Cardiac muscle cell (in vitro differentiated cells and primary cell): ENCODE measurements at regions not wholly inside any gene's neighbourhood (a gene's known extent, or its start where the extent isn't known, plus 50 kb on each side); places are given as distances from the start of the nearest gene placed in this dataset.

ENCODE experiments used
- DNase-seq, 2 donors: peaks; one replicate each; pipeline versions ENCODE4 v3.0.0 to v3.0.0-alpha.2; 2010 to 2017; ENCODE audit warnings: low read depth in 1 of 2, low spot score in 1 of 2
- H3K27ac ChIP-seq: fragments of 200-600 bp; sonication (generic); 2 replicates; pipeline ENCODE4 v1.5.1; 2016
- H3K27me3 ChIP-seq: fragments of 200-600 bp; sonication (generic); 2 replicates; pipeline ENCODE4 v1.6.0; 2016; ENCODE audit warnings: control low read depth
- H3K36me3 ChIP-seq: fragments of 200-600 bp; sonication (generic); 2 replicates; pipeline ENCODE4 v1.5.1; 2016; ENCODE audit warnings: control low read depth
- H3K4me1 ChIP-seq: fragments of 200-600 bp; sonication (generic); 2 replicates; pipeline ENCODE4 v1.8.1; 2017; ENCODE audit warnings: low read depth, mild to moderate bottlenecking, mixed run types
- H3K4me3 ChIP-seq: fragments of 200-600 bp; sonication (generic); 2 replicates; pipeline ENCODE4 v1.5.1; 2016; ENCODE audit warnings: mild to moderate bottlenecking
- H3K9me3 ChIP-seq: fragments of 200-600 bp; sonication (generic); 2 replicates; pipeline ENCODE4 v1.5.1; 2017; ENCODE audit warnings: low read depth, mild to moderate bottlenecking, control low read depth
- TF ChIP-seq, protein P1 (sequence below): IDR thresholded peaks from 2 replicates; pipeline ENCODE4 v1.5.1; 2012; ENCODE audit warnings: low read depth, mild to moderate bottlenecking, low read length

- H3K4me3 ChIP-seq: no peak overlapping the region
- DNase-seq: peak in 1 of 2 donors; percentile 31
- TF ChIP-seq, protein P1, sequence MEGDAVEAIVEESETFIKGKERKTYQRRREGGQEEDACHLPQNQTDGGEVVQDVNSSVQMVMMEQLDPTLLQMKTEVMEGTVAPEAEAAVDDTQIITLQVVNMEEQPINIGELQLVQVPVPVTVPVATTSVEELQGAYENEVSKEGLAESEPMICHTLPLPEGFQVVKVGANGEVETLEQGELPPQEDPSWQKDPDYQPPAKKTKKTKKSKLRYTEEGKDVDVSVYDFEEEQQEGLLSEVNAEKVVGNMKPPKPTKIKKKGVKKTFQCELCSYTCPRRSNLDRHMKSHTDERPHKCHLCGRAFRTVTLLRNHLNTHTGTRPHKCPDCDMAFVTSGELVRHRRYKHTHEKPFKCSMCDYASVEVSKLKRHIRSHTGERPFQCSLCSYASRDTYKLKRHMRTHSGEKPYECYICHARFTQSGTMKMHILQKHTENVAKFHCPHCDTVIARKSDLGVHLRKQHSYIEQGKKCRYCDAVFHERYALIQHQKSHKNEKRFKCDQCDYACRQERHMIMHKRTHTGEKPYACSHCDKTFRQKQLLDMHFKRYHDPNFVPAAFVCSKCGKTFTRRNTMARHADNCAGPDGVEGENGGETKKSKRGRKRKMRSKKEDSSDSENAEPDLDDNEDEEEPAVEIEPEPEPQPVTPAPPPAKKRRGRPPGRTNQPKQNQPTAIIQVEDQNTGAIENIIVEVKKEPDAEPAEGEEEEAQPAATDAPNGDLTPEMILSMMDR: no peak
- H3K36me3 ChIP-seq: no peaks in the 10 kb centered on the region
- no peaks in the 10 kb centered on the region for H3K9me3 ChIP-seq
- H3K27me3 ChIP-seq: peaks cover 4% of the 10 kb centered on the region
- H3K27ac ChIP-seq: no peak overlapping the region
- H3K4me1 ChIP-seq: no peaks in the 10 kb centered on the region
These were observed 149.1 kb upstream of the PRKCQ start for GRCh38 chr10:6729071-6729774.

DNA sequence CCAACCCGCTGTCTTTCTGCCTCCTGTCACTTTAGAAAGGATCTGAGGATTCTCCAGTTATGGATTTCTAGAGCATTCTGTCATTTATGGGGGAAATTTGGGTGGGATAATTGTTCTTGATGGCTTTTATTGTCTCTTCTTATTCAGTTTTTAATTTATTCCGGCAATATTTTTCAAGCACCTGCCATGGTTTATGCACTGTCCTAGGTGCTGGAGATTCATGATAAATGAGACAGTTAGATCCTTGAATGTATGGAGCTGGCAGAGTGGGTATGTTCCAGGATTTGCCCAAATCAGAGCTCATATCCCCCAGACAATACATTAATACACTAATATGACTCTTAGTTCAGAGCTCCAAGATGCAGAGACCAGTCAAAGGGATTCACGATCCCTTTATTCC is 146.8 kb upstream of the PRKCQ start:
- DNase-seq: no peak
- Histone ChIP-seq H3K27ac (no peak overlapping the region), H3K9me3 (no peaks in the 10 kb centered on the region), H3K4me3 (no peak overlapping the region), H3K27me3 (peaks cover 4% of the 10 kb centered on the region), H3K4me1 (no peaks in the 10 kb centered on the region), H3K36me3 (no peaks in the 10 kb centered on the region)
- TF ChIP-seq, protein P1: no peak

- no peaks in the 10 kb centered on the region for H3K4me1 ChIP-seq
- TF ChIP-seq, protein P1: no peak
- DNase-seq: peak in 1 of 2 donors; percentile 61
- H3K4me3 ChIP-seq: no peak overlapping the region
- no peaks in the 10 kb centered on the region for H3K36me3 ChIP-seq
- H3K9me3 ChIP-seq: no peaks in the 10 kb centered on the region
- no peaks in the 10 kb centered on the region for H3K27me3 ChIP-seq
- H3K27ac ChIP-seq: no peak overlapping the region
These were observed 142.5 kb upstream of the PRKCQ start for GRCh38 chr10:6722616-6723004.

DNA sequence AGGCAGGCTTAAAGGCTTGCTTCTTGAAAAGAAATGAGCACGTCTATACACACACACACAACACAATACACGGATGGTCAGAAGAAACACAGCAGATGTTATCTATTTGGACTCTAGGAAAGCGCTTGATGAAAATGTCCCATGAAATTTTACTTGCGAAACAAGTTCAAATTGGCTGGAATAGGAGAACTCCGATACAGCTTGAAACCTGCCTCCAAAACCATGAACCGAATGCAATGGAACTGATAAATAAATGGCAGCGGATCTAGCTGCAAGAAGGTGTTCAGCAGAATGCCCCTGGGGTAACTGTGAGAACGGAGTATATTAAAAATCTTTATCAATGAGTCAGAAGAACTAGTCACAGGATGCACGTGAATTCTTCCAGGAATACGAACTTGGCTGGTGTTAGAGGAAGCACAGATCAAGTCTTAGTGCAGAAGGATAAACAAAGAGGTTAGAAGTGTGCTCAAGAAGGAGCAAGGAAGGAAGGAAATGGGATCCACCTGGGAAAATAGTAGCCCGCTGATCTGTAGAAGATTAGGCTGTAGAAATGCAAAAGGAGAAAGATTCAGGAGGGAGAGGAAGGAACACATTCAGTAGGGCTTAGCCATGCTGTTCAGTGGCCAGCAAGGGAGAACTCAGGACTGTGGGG is 142.0 kb upstream of the PRKCQ start:
- no peak overlapping the region for H3K4me3 ChIP-seq
- no peaks in the 10 kb centered on the region for H3K36me3 ChIP-seq
- H3K27me3 ChIP-seq: no peaks in the 10 kb centered on the region
- H3K27ac ChIP-seq: no peak overlapping the region
- no peaks in the 10 kb centered on the region for H3K4me1 ChIP-seq
- TF ChIP-seq, protein P1: no peak
- DNase-seq: peak in 1 of 2 donors; percentile 92
- no peaks in the 10 kb centered on the region for H3K9me3 ChIP-seq

DNA sequence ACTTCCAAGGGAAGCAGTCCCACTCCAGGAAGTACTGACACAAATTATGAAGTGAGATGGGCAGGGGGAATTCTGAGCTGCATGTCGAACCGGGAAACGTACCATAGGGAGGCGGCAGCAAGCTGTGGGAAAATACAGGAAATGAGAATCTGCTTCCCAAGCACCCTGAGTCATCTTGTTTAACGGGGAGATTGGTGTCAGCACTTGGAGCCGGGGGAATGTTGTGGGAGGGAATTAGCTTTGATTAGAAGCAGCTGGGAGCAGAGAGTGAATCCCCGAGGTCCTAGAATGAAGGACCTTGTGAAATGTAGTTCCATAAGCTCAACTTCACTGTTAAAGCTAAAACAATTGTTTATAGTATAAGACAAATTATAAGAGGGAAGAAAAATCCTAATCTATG is 141.4 kb upstream of the PRKCQ start:
- Histone ChIP-seq H3K27ac (no peak overlapping the region), H3K4me1 (no peaks in the 10 kb centered on the region), H3K36me3 (no peaks in the 10 kb centered on the region), H3K9me3 (no peaks in the 10 kb centered on the region), H3K4me3 (no peak overlapping the region), H3K27me3 (no peaks in the 10 kb centered on the region)
- DNase-seq: peak in 1 of 2 donors; percentile 98
- TF ChIP-seq, protein P1: peak; percentile 45
